GM08714 (cell line): ENCODE measurements at regions not wholly inside any gene's neighbourhood (a gene's known extent, or its start where the extent isn't known, plus 50 kb on each side); places are given as distances from the start of the nearest gene placed in this dataset.
"Not testable (repeated sequence)": the region's sequence is repeated elsewhere in the genome, so short reads cannot be mapped to it uniquely, and the experiment has no call there.

ENCODE experiments used
- H3K4me3 ChIP-seq: fragments of 200-500 bp; sonication (Bioruptor generic); 2 replicates; pipeline ENCODE4 v1.5.1; 2014; ENCODE audit warnings: mild to moderate bottlenecking, low read length, inconsistent platforms
- ZNF274 ChIP-seq: IDR thresholded peaks from 2 replicates; pipeline ENCODE4 v1.6.1; 2012; ENCODE audit warnings: mild to moderate bottlenecking, low read depth, low read length

DNA sequence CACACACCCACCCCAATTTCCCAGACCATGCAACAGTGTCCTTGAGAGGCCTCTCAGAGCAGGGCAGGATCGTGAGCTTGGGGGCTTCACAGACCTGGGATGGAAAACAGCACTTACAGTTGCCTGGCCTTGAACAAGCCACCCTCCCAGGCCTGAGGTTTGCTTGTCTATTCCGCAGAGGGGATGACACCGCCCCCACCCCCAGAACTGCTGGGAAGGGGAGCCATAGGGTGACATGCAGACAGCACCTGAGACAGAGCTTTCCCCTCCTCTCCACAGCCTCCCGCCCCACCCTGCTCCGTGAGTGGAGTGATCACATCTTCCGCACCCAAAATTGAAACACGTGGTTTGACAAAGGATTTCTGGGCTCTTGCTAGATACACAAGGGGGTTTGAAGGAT, 131.5 kb upstream of the TNRC6C start:
- no peak overlapping the region for H3K4me3 ChIP-seq
- no peak for TF ChIP-seq ZNF274

DNA sequence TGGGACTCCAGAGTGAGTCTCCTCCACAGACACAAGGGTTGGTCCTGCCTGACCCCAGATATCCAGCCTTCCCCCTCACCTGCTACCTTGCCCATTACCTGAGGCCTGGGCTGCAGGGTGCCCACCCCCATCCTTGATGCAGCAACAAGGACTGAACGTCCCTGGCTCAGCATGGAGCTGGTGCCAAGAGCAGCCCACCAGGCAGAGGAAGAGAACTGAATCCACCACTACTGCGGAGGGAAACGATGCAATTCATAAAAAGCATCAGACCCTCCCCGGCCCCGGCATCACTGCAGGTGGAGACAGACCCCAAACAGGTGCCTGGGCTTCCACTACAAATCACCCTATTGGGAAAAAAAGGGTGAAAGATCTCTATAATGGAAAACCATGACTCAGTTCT, 131.0 kb upstream of the TNRC6C start:
- H3K4me3 ChIP-seq, result no peak overlapping the region
- no peak for TF ChIP-seq ZNF274

DNA sequence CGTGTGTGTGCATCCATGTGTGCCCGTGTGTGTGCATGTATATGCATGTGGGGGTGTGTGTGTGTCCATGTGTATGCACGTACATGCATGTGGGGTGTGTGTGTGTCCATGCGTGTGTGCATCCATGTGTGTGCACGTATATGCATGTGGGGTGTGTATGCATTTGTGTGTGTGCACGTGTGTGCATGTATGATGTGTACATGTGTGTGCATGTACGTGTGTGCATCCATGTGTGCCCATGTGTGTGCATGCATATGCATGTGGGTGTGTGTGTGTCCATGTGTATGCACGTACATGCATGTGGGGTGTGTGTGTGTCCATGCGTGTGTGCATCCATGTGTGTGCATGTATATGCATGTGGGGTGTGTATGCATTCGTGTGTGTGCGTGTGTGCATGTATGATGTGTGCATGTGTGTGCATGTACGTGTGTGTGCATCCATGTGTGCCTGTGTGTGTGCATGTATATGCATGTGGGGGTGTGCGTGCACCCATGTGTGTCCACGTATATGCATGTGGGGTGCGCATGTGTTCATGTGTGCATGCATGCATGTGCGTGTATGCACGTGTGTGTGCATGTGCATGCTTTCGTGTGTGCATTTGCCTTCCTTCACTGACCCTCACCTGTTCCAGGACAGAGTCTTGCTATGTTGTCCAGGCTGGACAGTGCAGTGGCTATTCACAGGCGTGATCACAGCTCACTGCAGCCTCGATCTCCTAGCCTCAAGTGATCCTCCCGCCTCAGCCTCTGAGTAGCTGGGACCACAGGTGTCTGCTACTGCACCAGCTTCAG, 129.6 kb upstream of the TNRC6C start:
- no peak for TF ChIP-seq ZNF274
- H3K4me3 ChIP-seq, result no peak overlapping the region

DNA sequence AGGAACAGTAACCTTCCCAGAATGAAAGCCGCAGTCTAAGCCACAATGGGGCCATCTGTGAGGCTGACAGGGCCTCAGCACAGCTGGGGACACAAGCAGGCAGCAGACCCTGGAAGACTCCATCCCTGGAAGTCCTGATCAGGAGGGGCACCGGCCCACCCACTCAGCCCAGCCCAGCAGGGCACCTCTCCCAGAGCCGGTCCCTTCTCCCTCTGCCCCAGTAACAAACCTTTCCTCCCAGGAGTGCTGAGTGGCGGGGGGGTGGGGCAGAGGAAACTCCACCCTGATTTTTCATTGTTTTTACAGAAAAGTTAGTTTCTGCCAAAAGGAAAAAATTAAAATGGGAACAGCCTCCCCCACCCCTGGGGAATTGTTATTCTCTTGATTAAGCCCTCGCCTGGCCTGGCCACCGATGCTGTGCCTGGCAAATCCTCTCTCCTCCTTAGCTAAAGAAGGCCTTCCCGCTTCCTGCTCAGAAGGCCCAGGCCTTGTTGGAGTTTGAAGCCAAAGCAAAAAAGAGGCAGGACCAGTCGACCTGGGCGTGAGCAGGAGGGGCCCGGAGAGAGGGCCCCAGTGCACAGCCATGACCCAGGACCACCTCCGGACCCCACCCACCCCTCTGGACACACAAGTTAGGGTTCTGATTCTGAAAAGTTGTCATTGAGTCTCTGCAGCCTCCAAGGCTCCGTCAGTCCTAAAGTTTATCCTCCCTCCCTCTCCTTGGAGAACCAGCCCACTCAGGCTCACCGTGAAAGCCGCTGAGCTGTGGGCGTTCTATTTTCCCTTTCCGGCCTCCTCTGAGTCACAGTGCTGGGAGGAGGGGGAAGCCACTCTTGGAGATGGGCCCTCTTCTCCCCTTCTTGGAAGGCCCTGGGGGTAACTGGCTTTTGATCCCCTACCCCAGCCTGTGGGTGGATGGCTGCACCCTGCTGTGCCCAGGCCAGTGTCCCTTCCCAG, 128.4 kb upstream of the TNRC6C start:
- no peak for TF ChIP-seq ZNF274
- no peak overlapping the region for H3K4me3 ChIP-seq

DNA sequence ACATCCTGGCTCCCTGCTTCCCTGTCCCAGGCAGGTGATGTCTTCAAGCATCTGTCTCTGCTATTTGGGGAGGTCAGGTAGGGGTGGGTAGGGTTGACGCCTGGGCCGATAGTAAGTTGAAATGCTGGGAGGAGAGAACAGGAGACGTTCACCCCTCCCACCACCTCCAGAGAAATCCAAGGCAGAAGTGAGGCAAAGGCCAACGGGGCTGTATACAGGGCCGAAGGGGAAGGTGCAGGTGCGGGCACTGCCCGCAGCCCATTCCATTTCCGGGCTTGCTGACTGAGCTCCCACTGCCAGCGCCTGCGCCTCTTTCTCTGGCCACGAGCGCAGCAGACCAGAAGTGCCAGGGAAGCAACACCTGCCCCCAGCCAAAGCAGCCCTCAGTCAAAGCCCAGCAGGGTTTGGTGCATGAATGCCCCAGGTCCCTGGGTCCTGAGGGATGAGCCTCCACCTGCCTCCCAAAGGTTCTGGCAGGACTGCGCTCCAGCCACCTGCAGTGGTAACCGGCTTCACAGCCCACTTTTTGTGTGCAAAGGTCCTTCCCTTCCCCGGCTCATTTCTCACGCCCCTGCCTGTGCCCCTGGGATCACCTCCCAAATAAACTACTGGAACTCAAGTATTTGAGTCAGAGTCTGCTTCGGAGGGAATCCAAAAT, 127.6 kb upstream of the TNRC6C start:
- TF ChIP-seq ZNF274, result no peak
- H3K4me3 ChIP-seq, result no peak overlapping the region

DNA sequence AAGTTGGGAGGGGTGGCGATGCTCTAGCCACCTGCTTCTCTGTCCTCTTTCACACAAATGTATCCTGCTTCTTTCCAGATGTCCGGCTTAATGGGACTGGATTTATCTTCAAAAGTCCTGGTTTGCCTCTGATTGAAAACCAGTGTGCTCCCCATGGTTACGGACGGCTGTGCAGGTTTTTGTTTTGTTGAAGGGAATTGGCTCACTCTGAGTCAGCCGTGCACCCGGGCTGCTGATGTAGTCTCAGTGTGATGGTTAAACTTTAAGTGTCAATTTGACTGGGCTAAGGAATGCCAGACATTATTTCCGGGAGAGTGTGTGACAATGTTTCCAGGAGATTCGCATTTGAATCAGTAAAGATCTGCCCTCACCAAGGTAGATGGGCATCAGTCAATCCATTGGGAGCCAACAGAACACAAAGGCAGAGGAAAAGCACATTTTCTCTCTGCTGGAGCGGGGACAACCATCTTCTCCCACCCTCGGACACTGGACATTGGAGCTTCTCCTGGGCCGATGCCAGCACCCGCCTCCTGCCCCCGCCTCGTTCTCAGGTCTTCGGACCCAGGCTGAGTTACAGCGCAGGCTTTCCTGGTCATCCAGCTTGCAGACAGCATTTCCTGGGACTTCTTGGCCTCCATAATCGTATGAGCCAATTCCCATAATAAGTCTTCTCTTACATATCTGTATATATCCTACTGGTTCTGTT, 126.9 kb upstream of the TNRC6C start:
- H3K4me3 ChIP-seq, result no peak overlapping the region
- TF ChIP-seq ZNF274, result no peak

DNA sequence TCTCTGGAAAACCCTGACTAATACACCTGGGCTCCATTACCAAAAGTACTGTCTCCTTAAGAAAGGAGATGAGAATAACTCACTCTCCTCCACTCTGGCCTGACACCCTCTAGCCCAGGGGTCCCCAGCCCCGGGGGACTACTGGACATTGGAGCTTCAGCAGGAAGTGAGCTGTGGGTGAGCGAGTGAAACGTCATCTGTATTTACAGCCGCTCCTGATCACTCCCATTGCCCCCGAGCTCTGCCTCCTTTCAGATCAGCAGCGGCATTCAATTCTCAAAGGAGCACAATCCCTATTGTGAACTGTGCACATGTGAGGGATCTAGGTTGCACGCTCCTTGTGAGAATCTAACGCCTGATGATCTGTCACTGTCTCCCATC, 126.3 kb upstream of the TNRC6C start:
- H3K4me3 ChIP-seq, result no peak overlapping the region
- TF ChIP-seq ZNF274, result no peak

DNA sequence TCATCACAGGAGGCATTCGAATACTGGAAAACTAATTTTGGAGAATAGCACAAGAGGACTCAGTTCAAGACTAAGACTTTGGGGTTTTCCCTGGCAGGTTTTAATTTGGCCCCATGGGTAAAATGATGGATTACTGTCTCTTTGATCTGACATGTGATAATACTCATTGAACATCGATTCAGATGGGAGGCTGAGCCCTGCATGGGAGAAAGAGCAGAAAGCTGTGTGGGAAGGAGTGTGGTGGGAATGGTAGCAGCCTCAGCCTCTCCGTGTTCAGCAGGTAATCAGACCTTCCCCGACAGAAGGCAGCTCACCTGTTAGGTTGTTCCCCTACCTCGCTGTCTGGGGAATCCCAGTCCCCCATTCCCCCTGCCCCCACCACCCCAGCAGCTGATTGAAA, 124.7 kb upstream of the TNRC6C start:
- no peak overlapping the region for H3K4me3 ChIP-seq

DNA sequence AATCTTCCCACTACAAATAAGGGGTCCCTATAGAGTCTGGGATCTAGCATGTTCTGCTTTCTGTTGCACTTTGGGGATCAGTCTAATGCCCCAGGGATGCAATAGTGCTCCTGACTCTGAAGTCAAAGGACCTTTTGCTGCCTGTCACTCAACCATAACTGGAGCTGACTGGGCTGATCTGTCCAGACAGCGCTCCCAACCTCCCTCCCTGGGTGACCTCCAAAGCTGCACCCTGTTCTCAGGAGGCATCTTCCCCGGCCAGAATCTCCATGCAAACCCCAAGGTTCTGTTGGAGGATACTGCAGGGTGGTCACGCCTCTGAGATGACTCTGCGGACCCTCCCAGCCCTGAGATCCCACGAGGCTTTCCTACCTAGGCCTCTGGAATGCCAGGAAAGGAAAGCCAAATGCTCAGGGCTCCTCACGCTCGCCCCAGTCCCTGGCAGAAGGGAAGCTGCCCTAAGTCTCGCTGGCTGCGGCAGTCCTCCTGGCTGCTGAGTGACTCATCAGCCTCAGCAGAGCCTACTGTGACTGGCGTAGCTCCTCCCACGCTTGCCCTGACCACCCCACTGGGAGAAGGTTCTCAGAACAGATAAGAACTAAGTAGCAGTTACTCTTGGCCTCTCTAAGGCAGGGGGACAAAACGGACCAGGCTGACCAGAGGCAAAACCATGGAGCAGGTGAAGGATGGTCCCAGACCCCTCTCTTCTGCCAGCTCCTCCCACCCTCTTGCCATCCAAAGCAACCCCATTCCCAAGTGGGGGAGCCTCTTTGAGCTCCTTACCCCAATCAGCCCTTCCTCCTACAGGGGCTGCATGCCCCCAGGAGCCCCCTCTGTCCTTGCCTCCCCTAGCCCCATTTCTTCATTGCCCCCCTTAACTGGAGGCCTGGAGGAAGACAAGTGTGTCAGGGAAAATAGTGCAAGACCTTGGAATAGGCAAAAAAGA, 124.1 kb upstream of the TNRC6C start:
- TF ChIP-seq ZNF274, result no peak
- H3K4me3 ChIP-seq, result no peak overlapping the region

More for the DNA sequence above, 124.7 kb upstream of the TNRC6C start:
- TF ChIP-seq ZNF274, result no peak

DNA sequence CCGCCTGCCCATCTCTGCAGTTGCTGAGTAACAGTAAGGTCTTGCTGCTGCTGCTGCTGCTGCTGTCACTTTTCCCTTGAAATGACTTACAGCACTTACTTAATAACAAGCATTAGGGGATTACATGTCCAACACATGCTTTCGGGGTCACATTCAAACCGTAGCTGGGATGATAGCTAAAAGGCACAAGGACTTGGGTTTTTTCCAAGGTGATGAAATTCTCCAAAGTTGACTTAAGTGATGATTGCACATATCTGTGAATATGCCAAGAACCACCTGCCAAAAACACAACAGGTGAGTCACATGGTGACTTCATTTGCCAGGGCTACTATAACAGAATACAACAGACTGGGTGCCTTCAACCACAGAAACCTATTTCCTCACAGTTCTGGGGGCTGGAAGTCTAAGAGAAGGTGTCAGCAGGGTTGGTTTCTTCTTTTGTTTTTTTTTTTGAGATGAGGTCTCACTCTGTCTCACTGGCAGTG, 121.9 kb upstream of the TNRC6C start:
- TF ChIP-seq ZNF274, result no peak

DNA sequence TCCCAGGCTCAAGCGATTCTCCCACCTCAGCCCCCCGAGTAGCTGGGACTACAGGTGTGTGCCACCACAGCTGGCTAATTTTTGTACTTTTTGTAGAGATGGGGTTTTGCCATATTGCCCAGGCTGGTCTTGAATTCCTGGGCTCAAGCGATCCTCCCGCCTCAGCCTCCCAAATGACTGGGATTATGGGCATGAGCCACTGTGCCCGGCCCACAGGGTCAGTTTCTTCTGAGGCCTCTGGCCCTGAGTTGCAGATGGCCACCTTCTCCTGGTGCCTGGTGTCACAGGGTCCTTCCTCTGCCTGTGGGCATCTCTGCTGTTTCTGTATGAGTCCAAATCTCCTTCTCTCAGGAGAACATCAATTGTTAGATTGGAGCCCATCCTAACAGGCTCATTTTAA, 121.4 kb upstream of the TNRC6C start:
- not testable (repeated sequence) for H3K4me3 ChIP-seq

More for the DNA sequence above, 121.9 kb upstream of the TNRC6C start:
- H3K4me3 ChIP-seq, result no peak overlapping the region

DNA sequence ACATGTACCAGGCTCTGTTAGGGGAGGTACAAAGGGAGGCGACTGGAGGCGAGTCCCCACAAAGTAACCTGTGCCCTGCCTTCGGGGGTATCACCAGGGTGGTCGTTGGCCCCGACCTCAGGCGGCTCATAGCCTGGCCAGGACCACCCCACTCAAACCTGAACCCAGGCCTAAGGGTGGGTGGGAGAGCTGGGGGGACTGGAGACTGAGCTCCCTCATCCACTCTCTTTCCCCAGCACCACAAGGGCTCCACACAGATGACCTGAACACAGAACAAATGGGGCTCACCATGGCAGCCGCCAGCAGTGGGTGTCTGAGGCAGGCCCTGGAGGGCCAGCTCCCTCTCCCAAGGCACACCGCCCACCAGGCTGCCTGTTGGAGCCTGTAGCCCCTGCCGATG, 120.6 kb upstream of the TNRC6C start:
- TF ChIP-seq ZNF274, result no peak

DNA sequence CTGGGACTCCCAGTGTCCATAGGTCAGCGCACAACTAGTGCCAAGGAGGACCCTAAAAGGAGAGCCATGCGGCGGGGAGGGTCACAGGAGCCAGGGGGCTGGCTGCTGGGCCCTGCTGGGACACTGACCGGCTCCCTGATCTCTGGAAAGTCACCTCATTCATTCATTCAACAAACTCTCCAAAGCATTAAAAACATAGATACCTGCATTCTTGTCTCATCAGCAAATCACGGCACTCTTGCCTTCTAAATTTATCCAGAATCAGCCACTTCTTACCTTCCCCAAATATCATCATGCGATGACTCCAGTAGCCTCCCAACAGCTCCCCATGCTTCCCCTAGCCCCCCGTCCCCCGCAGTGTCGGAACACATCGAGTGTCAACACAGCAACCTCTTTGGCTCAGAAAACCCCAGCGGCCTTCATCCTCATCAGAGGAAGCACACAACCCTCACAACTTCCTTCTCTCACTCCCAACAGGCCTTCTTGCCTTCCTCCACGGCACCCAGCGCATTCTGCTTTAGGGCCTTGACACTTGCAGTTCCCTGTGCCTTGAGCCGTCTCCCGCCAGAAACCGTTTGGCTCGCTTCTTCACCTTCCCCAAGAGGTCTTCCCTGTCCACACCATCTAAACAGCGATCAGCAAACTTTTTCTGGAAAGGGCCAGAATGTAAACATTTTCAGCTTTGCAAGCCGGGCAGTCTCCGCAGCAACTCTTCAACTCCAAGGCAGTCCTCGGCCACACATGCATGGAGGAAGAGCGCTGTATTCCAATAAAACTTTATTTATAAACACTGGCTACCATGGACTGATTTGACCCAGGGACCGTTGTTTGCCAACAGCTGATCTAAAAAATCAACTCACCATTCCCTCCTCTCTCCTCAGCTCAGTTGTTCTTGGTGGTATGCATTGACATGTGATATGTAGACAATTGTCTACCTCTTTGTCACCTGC, 119.5 kb upstream of the TNRC6C start:
- H3K4me3 ChIP-seq, result no peak overlapping the region
- no peak for TF ChIP-seq ZNF274

More for the DNA sequence above, 120.6 kb upstream of the TNRC6C start:
- H3K4me3 ChIP-seq, result no peak overlapping the region
